D341Med (cell line): ENCODE measurements at regions not wholly inside any gene's neighbourhood (a gene's known extent, or its start where the extent isn't known, plus 50 kb on each side); places are given as distances from the start of the nearest gene placed in this dataset.
"Not testable (repeated sequence)": the region's sequence is repeated elsewhere in the genome, so short reads cannot be mapped to it uniquely, and the experiment has no call there.

Experiments
- DNase-seq: peaks from one replicate; pipeline ENCODE4 v3.0.0; 2012; ENCODE audit warnings: low spot score

DNA sequence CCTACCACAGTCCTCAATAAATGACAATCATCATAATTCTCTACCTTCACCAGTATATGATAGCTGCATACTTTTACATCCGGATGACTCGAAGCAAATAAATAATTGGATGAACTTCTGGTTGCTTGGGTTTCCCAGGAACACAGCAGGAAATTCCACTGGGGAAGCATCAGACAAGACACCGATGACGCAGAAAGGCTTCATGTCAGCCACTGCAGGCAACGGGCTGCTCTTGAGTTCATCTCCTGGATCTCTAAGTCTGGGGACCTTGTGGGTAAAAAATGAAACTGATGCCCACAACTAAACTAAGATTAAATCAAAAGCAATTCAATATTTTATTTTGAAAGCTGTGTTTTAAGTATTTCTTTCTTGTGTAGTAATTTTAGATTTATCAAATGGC lies 472.1 kb upstream of the C16orf82 start:
- no peak for DNase-seq

DNA sequence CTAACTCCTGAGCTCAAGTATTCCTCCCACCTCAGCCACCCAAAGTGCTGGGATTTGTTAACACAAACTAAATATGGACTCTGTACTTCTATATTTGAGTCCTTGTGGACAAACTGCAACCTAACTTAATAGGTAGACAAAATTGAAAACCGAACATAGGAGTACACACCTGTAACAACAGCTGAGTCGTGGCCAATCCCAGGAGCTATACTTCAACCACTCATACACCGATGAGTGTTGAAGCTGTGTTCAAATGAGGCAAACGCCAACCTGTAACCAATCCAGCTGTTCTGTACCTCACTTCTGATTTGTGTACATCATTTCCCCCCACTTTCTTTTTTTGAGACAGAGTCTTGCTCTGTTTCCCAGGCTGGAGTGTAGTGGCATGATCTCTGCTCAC lies 471.5 kb upstream of the C16orf82 start:
- no peak for DNase-seq

DNA sequence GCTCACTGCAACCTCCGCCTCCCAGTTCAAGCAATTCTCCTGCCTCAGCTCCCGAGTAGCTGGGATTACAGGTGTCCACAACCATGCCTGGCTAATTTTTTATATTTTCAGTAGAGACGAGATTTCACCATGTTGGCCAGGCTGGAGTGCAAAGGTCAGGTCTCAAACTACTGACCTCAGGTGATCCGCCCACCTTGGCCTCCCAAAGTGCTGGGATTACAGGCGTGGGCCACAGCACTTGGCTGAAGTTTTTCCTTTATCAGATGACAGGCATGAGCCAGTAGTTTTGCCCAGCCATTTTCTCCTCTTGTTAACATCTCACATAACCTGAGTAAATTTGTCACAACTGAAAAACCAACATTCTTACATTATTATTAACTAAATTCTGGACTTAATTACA lies 470.7 kb upstream of the C16orf82 start:
- DNase-seq = not testable (repeated sequence)

DNA sequence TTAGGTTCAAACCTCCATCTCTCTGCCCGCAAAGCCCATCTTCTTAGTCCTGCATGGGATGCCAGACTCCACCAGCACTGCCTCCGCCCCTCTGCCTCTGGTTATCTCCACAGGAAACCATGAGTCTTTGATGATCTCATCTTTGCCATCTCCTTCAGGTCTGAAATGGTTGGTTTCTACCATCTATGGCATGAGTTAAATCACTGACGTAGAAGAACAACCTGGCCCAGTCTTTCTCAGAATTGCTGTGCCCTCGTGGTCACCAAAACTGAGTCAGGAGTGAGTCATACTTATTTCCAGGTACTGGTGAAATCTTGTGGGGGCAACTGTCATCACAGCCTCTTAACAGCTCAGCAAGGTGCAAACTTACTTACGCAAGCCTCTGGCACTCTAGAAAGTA lies 468.7 kb upstream of the C16orf82 start:
- DNase-seq = no peak

DNA sequence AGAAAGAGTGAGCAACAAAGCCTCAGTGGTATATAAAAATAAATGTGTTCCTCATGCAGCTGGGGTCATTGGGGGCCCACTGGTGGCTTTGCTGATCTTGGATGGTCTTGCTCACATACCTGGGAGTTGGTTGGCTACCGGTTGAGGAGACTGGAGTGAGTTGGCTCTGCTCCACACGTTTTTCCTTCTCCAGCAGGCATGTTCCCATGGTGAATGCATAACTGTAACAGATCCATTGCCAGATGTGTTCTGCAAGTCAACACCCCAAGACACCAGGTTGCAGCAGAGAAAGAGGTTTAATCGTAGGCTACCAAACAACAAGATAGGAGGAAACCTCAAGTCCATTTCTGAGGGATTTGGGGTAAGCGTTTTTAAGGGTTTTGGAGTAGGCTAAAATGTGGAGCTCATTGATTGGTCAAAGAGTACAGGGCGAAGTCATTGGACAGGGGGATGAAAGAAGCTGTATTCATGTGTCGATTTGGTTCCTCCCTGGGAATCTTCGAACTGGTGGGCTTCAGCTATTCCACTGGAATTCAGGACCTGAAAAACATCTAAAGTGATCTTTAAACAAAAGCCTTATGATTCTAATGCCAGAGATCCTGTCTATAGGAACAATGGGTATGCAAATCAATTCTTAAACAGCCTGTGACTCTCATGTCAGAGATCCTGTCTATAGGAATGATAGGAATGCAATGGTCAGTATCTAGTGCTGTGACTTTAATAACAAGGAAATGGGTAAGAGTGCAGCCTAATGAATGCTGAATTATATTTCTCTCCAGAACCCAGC lies 467.5 kb upstream of the C16orf82 start:
- DNase-seq = no peak

DNA sequence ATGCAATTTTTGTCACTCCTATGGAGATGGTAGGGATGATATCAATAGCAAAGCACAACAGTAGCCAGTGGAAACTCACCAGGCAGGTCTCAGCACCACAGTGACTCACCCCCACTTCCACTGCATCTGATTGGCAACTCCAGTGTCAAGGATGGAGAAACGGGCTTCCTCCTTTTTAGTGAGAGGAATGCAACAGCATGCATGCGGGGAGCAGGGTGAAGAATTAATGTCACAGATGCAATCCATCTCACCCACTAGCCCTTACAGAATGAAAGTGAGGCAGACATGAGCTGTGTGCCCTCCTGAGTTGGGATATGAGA lies 467.0 kb upstream of the C16orf82 start:
- no peak for DNase-seq

DNA sequence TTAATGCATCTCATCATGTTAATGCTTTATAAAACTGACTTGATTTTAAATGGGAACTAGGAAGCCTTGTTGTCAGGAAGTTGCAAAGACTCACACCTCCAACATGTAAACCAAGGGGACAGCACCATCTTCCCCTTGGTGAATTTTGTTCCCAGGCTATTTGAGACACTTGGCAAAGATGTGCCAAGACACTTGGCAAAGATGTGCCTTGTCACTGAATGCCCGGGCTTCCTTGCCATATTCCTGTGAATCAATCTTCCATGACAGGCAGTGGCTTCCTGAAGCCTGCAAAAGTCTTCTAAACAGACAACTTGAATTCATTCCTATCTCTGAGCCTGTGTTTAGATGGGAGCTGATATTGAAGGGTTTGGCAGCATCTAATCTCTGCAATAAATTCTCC lies 465.4 kb upstream of the C16orf82 start:
- DNase-seq = no peak

DNA sequence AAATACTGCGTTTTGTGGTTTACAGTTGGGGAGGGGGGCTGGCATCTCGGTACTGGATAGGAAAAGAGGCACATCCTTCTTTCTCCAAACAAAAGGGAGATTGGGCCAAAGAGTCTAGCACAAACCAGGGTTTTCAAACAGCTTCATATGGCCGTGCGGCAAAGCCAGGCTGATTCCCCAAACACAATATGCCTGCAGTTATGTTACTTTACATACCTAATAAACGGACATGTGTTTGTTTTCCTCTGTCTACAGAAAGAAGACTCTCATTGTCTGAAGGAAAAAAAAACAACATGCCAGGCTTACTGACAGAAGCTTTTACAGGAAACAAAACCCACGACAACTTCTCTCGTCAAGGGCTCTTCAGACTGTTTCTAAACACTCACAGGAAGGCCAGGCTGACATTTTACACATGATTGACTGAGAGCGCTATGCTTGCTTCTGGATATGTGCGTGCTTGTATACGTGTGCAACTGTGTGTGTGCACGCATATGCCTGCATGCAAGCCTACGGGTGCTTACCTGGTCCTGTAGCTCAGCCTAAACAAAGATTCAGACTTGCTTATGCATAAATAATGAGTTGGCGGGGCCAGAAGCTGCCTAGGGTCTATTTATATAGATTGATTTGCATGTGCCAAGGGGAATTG lies 461.0 kb upstream of the C16orf82 start:
- DNase-seq = no peak

DNA sequence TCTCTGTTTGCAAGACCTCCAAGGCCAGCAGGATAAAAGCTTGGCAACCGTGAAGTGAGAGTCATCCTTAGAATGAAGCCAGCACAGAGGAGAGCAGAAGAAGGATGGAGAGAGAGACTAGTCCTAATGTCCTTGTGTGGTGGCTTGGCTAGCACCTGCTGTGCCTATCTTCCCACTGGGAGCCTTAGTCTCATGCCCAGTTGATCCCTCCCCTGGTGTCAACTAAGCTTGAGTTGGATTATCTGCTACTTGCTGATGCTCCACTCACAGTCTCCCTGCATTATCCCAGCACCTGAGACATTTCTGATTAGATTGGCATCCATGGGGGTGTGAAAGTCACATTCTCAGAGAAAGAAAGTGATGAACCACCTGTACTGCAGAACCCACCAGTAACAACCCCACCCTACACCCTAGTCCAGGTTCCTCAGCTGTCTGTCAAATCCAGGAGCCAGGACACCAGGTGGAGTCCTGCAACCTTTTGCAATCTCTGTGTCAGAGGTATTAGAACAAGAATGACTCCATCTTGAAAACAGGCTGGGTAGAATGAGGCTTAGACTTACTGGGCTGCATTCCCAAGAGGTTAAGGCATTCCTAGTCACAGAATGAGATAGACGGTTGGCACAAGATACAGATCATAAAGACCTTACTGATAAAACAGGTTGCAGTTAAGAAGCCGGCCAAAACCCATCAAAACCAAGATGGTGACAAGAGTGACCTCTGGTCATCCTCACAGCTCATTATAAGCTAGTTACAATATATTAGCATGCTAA lies 460.2 kb upstream of the C16orf82 start:
- DNase-seq = no peak

DNA sequence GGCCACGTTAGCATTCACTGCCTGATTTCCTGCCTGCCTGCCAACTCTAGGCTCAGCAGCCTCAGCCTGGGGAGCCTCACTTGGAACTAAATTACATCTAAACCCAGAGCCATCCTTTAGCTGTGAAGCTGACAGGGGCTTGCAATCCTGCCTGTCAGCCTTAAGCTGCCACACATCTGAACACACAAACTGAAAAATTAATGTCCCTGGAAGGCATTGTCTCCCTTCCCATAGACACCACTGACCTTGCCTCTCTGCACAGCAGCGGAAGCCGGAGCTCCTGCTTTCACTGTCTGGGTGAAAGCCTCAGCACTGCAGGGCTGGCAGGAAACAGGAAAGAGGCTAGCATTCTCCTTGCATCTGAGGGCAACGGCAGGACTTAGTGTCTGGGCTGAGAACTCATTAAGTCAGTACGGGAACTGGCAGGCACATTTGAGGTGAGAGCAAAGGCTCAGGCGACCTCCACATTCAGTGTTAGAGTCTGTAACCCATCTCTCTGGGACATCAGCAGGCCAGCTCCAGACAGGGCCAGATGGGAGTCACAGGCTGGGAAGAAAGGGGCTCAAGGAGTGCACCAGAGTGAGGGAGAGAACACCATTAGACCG lies 452.4 kb upstream of the C16orf82 start:
- DNase-seq = no peak

DNA sequence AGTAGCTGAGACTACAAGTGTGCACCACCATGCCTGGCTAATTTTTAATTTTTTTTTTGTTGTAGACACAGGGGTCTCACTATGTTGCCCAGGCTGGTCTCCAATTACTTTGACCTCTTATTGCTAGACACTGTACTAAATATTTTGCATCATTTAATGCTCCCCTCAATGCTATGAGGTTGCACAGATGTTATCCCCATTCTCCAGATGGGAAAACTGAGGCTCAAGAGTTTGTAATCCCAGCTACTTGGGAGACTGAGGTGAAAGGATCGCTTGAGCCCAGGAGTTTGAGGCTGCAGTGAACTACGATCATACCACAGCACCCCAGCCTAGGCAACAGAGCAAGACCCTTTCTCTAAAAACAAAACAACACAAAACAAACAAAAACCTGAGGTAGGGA lies 443.3 kb upstream of the C16orf82 start:
- no peak for DNase-seq

DNA sequence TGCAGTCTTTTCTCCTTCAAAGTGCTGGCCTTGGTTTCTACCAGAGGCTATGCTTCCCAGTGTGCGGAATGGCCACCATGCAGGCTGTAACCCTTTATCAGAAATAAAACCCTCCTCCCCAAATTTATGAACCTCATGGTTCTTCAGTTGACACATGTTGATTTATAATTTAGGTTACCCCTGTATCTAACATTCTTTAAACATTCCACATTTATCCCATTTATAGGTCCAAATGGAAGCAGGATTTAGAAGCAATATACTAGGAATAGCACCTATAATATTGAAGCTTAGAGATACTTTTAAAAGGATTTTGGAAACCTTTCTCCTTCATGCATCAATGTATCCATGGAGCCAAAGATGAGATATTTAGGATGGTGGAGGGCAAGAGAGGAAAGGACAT lies 438.8 kb upstream of the C16orf82 start:
- DNase-seq = no peak

DNA sequence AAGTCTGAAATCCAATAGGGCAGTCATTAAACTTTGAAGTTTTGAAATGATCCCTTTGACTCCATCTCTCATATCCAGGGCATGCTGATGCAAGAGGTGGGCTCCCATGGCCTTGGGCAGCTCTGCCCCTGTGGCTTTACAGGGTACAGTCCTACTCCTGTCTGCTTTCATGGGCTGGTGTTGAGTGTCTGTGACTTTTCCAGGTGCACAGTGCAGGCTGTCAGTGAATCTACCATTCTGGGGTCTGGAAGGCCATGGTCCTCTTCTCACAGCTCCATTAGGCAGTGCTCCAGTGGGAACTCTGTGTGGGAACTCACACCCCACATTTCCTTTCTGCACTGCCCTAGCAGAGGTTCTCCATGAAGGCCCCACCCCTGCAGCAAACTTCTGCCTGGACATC lies 435.4 kb upstream of the C16orf82 start:
- DNase-seq = not testable (repeated sequence)

DNA sequence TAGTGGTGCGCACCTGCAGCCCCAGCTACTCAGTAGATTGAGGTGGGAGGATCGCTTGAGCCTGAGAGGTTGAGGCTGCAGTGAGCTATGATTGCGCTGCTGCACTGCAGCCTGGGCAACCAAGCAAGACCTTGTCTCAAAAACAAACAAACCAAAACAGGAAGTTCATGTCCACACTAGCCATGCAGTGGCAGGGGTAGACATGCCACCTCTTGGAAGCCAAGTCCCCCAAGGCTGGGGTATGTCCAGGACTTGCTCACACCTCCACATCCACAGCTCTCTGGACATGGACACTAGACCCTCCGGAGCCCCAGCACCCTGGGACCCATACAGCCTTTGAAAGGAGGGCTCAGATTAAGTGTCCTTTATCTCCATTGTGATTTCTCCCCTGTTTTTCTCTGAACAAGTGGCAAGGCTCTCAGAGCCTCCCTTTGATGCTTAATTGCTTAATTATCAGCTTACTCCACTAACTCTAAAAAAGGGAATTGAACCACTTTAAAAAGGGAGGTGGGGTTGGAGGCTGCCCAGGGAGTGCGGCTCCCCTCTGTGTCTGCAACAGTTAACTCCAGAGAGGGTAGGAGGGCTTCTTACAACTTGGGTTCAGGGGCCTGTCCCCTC lies 424.6 kb upstream of the C16orf82 start:
- no peak for DNase-seq

DNA sequence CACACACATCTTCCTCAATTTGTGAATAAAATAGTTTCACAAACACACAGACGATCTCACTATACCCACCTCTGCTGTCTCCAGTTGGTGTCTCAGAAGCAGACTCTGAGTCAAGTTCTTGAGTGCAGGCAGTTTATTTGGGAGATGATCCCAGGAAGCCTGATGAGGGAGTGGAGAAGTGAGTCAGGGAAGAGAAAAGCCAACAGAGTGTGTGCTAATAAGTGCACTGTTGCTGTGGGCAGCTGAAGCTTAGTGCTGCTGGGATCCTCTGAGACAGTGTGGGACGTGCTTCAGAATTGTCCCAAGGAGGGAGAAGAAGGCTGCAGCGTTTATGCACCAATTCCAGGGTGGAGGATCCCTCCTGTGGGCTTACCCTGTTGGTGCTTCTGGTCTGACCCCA lies 423.2 kb upstream of the C16orf82 start:
- no peak for DNase-seq

DNA sequence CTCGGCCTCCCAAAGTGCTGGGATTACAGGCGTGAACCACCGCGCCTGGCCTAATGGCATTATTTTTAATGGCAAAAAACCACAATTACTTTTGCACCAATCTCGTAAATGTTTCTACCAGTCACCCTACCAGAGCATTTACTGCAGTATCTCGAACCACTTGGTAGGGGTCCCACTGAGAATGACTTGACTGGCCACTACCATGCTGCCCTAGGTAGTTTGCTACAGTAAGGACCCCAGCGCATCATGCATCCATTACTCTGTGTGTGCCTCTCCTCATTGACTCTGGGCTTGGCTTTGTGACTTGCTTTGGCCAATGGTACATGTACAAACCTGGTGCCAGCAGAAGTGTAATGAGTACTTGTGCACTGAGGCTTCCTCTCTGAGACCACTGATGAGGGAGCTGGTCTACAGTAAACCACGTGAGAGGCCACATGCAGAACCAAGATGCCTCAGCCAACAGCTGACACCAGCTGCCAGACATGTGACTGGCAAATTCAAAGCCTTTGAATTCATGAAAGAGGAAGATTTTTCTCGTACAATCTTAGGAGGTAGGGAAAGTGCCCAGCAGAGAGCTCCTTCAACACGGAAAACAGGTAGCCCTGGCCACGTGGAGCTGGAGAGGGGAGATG lies 421.7 kb upstream of the C16orf82 start:
- no peak for DNase-seq

DNA sequence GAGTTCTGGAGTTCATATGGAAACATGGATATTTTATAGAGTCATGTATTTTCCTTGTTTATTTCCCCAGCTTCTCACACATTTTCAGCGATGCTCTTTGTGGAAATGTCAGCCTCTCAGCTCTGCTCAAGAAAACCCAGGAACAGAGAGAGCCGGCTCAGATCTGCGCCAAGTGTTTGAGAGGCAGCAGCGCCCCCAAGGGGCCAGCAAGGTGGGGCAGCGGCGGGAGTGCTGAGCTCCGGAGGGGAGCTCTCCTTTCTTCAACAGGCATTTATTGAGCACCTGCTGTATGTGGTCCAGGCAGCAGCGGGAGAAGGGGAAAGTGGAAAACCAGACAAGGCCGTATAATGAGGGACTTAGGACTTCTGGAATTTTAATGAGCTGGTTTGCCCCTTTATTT lies 421.1 kb upstream of the C16orf82 start:
- DNase-seq = peak; percentile 57

DNA sequence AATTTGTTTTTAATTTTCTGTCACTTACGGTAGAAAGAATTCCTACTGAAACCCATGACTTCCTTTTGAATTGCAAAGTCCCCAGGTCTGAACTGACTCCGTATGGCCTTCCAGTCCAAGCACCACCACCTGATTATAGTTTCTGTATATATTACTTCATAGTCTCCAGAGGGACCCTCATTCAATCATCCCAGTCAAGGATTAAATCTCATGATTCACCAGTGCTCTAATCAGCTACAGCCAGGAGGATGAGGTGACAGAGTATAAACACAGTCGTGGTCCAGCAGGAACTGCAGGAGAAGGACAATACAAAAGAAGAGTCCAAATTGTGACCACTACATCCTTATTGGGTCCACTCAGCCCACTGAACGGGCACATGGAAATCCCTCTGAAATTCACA lies 418.9 kb upstream of the C16orf82 start:
- no peak for DNase-seq

DNA sequence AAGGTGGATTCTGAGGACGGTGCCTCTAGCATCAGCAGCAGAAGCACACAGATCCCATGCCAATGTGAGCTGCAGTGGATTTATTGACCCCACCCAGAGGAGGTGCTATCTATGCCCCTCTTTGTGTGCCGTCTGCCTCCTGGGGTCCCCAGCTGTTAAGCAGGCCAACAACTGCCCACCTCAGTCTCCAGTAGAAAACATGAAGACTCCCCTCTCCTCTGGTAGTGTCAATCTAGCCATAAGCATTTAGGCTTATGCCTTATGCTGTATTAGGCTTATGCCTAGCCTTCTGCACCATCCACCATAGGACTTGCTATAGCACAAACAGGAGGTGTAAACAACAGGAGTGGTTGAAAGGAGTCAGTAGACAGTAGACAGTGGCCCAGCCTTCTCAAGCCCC lies 417.9 kb upstream of the C16orf82 start:
- DNase-seq = no peak

DNA sequence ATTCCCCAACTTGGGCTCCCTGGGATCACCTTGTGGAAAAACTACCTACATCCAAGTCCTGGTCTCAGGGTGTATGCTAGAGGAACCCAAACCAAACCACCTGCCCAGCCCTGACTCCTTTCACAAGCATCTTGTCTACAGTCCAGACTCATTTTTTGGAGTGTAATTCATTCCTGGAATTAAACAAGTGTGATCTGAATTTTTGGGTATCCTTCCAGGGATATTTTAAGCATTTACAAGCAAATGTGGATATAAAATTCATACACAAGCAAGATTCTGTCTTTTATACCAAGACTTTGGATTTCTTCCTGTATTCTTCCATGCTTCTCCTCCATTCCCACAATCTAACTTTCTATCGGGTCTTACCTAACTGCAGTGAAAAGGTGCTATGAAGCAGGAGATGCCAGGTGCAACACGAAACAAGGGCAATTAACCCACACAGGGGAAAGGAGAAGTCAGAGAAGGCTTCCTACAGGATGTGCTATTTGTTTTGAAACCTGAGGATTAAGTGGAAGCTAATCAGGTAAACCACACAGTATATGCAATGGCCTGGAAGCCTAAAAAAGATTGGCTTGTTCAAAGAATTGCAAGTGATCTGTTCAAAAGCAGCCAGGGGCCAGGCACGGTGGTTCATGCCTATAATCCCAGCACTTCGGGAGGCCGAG lies 417.2 kb upstream of the C16orf82 start:
- no peak for DNase-seq

DNA sequence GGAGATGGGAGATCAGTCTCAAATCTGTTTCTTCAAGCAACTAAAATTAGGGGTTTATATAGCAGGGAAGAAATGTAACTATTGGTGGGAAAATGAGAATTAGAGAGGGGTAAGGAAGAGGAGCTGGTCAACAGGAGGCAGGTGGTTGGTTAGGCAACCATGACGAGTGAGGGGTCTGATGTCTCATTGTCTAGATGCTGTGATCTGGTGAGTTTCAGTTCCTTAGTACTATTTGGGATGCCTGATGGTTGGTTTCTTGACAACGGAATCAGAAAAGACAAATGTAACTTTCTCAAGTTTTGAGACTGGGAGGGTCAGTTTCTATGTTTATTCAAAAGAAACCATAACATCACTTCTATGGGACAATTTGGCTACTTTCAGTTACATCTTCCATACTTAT lies 415.3 kb upstream of the C16orf82 start:
- no peak for DNase-seq
